Activated CD8-positive, alpha-beta memory T cell treated with anti-CD3 and anti-CD28 coated beads for 1 hour (primary cell): ENCODE measurements at regions not wholly inside any gene's neighbourhood (a gene's known extent, or its start where the extent isn't known, plus 50 kb on each side); places are given as distances from the start of the nearest gene placed in this dataset.
"Not testable (repeated sequence)": the region's sequence is repeated elsewhere in the genome, so short reads cannot be mapped to it uniquely, and the experiment has no call there.

ENCODE experiments used
- DNase-seq, 2 donors: peaks; one replicate each; pipeline ENCODE4 v3.0.0-alpha.2; 2020; ENCODE audit warnings: low read depth in 1 of 2; ENCODE audit errors: extremely low read depth in 1 of 2

DNA sequence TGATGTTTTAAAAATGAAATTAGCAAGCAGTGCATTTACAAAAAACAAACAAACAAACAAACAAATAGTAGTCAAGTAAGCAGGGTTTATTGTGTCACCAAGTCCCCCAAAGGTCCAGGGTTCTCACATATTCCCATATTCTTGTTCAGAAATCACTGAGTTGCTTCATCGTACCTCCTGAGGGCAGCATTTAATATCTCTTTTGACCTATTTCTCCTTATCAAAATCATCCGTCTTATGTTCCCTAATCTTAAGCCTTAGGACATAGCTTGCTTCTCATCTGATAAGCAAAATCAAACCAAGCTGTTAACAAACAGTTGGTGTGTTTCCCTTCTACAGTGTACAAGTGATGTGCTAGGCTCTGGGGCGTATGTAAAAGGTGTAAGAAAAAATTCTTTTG lies 109.5 kb upstream of the MAN2A1 start:
- no peak for DNase-seq

DNA sequence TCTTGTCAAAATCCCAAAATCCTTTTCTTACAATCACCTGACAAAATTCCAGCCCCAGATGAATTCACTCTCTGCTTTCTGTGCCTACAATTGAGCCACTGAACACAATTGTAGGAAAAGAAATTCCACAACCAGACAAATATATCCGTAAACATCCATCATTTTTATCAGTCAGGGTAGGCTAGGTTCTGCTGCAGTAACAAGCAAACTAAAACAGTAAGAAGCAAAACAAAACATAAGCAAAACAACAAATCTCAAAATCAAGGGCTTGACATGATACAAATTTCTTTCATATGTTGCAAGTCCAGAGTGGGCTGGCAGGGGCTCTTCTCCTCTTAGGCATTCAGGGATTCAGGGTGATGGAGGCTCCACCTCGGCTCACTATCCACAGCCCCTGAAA lies 114.2 kb upstream of the MAN2A1 start:
- DNase-seq, result no peak

DNA sequence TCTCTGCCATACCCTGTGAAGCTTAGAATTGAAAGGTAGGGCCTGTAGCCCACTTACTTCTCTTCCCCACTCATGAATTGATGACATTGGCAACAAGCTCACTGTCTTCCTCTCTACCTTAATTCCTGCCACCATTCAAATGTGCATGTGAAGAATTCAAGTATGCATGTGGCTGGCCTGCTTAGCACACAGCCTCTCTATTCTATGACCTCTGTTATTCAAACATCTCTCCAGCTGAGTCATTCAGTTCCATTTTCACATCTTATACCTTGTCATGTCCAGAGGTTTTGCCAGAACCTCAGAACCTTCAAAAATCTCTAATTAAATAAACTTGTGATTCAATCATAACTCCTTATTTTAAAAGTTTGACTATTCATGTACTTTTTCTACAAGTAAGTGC lies 114.7 kb upstream of the MAN2A1 start:
- DNase-seq, result no peak

DNA sequence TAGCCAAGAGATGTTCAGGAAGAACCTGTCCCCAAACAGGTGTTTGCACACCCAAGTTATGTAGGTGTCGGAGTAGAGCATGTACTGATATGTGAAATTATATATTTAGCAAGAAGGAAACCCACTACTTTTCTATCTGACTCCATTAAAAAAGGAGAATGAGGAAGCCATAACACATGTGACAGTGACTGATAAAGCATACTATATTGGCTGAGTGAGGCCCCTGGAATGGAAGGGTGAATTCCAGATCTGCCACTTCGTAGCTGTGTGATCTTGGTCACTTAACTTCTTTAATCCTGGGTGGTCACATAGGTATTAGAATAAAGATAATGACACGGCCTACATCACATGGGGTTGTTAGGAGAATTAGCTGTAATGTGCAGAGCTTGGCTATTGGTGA lies 116.0 kb upstream of the MAN2A1 start:
- DNase-seq, result no peak

DNA sequence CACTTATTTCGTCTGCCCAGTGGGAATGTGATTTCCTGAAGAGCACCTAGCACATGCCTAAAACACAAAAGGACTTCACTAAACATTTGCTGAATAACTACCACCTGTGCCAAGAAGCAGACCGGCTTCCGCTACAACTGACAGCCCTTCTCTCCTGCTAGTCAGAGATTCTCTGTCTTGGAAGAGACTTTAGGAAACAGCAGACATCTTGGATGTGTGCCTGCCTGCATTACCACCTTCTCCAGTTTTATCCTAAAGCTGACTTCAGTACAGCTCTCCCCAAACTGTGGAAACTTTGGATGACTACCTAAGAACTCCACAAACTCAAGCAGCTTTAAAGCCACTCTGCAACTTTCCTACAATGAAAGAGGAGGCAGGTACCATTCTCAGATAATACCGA lies 116.5 kb upstream of the MAN2A1 start:
- no peak for DNase-seq

DNA sequence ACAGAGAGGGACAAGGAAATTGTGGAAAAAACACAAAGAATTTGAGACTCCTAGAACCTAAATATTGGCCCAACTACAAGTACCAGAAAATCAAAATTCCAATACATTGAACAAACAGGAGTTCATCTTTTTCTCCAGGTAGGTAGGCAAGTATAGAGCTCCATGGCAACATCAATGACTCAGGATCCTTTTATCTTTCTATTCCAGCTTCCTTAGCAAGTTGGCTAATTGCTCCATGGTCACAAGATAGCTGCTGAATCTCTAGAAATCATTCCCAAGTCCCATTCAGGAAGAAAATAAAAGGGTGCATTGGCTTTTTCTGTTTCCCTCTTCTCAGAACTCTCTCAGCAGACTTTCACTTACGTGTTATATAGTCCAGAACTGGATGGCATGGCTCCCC lies 117.9 kb upstream of the MAN2A1 start:
- DNase-seq, result no peak

DNA sequence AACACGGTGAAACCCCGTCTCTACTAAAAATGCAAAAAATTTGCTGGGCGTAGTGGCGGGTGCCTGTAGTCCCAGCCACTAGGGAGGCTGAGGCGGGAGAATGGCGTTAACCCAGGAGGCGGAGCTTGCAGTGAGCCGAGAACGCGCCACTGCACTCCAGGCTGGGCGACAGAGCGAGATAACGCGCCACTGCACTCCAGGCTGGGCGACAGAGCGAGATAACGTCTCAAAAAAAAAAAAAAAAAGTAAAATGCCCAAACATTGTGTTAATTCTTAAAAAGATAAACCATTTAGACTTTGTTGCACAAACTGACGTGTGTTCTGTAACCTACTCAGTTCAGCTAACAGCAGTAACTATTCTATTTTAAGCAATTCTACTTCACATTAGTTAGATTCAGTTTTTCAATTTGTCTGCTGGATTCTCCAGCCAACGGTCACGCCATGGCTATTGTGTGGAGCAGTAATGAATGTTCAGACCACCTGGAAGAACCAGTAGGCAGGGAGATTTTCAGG lies 119.3 kb upstream of the MAN2A1 start:
- DNase-seq, result no peak

DNA sequence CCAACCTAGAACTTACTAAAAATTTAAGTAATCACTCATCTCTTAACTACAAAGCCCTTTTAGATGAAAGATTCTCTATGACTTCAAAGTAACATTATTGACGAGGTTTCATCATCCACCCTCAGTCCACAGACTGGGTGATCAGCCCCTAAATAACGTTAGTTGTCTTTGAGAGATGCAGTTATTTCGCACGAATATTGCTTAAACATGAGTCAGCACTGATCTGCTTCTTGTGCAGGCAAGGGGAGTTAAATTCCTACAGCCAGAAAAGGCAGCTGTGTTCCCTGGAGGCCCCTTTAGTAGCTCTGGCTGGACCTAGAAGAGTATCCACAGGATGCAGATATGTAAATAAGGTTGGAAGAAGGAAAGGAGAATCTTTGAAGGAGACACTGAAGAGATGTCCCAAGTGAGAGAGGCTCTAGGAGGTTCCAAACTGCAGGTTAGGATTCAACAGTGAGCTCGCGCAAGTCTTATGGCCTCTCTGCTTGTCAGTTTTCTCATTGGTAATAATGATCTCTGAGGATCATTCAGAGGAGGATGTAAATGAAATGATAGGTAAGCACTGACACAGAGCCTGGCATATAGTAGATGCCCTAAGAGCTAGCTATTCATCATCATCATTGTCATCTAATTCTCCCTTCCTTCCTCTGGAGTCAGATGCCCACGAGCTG lies 122.2 kb upstream of the MAN2A1 start:
- no peak for DNase-seq

DNA sequence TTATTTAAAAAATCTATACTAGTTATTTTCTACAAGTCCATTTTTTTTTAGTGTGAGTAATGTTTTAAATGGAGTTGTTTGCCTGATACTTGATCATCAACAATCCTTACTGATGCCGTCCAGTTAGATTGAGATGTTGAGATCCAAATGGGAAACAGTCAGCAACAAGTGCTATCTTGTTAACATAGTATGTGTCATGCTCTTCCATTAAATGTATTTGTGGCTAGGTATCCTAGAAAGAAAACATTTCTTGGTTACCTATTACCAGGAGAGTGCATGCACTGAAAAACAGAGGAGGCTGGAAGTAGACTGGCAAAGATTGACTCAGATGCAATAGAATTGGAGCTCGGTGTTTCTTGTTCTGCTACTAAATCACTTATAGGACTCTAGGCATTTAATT lies 123.4 kb upstream of the MAN2A1 start:
- DNase-seq, result no peak

DNA sequence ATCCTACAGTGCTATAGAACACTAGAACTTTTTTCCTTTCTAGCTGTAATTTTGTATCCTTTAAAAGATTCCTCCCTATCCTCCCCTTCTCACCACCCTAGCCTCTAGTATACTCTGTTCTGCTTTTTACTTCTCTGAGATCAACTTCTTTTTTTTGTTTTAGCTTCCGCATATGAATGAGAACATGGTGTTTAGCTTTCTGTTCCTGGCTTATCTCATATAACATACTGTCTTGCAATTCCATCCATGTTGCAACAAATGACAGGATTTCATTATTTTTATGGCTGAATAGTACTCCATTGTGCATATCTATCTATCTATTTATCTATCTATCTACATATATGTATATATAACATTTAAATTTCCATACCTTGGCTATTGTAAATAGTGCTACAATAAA lies 126.0 kb upstream of the MAN2A1 start:
- DNase-seq, result no peak

DNA sequence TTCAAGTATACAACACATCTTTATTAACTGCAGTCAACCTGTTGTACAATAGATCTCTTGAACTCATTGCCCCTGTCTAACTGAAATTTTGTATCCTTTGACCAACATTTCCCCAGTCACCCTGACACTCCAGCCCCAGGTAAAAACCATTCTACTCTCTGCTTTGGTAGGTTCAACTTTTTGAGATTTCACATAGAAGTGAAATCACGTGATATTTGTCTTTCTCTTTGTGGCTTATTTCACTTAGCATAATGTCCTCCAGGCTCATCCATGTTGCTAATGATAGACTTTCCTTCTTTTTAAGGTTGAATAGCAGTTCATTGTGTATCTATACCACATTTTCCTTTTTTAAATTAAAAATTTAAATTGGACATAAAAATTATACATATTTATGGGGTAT lies 126.5 kb upstream of the MAN2A1 start:
- DNase-seq, result no peak

DNA sequence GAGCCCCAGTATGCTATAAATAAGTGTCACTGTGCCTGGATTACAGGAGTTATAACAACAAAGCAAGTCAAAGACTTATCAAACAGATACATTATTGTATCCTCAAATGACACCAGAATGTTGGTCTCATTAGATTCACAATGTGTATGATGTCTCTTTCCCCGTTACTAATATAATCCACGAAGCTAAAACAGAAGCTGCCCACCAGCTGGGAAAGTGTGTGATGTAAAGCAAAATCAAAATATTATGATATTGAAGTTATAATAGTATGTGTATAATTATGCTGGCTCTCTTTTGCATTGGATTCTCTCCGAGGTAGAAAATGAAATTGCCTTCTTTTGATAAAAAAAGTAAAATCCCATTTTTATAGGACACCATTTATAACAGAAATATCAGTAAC lies 127.3 kb upstream of the MAN2A1 start:
- DNase-seq, result no peak

DNA sequence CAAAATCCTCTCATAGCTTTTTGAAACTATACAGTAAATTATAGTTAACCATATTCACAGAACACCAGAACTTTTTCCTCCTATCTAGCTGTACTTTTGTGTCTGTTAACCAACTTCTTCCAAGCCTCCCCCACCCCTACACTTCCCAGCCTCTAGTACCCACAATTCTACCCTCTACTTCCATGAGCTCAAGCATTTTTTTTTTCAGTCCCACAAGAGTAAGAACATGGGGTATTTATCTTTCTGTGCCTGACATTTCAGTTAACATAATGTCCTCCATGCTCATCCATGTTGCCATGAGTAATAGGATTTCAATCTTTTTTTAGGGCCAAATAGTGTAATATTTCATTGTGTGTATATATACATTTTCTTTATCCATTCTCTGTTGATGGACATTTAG lies 128.3 kb upstream of the MAN2A1 start:
- DNase-seq, result no peak

DNA sequence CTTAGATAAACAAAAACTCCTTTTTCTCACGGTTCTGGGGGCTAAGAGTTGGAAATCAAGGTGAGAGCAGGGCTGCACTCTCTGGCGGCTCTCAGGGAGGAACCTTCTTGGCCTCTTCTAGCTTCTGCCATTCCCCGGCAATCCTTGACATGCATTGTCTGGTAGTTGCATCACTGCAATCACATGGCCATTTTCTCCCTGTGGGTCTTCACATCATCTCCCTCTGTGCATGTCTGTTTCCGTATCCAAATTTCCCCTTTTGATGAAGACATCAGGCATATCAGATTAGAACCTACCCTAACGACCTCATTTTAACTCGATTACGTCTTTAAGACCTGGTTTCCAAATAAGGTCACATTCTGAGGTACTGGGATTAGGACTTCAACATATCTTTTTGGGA lies 129.2 kb upstream of the MAN2A1 start:
- no peak for DNase-seq

DNA sequence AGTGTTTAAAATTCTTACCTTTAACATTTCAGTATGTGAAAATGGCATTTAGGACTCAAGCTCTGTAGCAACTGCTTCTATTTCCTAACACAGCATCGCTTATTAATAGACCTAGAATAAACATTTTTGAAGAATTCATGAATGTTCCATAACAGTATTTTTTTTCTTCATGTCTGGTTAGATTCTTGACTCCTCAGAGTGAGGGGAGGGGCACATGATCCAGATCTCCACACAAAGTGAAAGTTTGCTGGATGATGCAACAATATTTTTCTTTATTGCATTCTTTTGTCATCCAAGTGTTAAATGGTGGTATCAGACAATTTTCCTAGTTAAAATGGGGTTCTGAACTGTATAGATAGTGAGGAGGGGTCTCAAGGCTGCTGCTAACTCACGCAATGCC lies 130.8 kb upstream of the MAN2A1 start:
- DNase-seq, result no peak

DNA sequence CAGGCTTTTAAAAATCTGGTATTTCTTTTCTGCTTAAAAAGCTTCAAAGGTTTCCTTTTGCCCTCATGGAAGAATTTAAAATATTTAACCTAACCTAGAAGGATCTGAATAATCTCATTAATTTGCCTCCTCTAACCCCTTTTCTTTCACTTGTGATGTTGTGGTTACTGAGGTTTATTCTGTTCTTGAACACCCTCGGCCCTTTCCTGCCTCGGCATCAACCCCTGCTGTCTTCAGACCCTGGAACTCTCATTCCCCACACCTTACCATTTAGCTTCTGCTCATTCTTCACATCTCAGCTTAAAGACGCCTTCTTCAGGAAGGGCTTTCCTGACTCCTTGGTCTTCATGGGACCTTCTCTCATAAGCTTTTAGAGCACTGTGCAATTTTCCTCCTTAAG lies 131.4 kb upstream of the MAN2A1 start:
- no peak for DNase-seq

DNA sequence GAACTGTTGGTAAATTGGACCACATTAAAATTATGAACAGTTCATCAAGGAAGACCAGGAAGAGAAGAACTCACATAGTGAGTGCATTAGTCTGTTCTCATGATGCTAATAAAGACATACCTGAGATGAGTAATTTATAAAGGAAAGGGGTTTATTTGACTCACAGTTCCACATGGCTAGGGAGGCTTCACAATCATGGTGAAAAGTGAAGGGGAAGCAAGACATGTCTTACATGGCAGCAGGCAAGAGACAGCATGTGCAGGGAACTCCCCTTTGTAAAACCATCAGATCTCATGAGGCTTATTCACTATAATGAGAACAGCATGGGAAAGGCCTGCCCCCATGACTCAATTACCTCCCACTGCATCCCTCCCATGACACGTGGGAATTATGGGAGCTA lies 135.9 kb upstream of the MAN2A1 start:
- DNase-seq, result no peak

DNA sequence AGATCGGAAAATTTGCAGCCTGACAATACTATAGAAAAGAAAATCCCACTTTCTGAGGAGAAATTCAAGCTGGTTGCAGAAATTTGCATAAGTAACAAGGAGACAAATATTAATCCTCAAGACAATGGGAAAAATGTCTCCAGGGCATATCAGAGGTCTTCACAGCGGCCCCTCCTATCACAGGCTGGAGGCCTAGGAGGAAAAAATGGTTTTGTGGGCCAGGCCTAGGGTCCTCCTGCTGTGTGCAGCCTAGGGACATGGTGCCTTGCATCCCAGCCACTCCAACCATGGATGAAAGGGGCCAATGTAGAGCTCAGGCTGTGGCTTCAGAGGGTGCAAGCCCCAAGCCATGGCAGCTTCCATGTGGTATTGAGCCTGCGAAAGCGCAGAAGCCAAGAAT lies 138.5 kb upstream of the MAN2A1 start:
- not testable (repeated sequence) for DNase-seq

DNA sequence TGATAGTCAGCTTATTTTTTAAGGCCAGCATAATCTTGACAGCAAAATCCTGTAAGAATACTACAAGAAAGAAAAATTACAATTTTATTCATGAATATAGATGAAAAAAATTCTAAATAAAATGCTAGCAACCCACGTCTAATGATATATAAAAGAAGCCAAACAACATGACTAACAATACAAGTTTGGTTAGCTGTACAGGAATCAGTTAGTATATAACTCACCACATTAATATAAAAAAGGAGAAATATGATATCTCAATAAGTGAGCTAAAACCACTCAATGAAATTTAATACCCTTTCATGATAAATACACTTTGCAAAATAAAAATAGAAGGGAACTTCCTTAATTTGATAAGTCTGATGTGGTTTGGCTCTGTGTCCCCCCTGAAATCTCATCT lies 139.7 kb upstream of the MAN2A1 start:
- no peak for DNase-seq

DNA sequence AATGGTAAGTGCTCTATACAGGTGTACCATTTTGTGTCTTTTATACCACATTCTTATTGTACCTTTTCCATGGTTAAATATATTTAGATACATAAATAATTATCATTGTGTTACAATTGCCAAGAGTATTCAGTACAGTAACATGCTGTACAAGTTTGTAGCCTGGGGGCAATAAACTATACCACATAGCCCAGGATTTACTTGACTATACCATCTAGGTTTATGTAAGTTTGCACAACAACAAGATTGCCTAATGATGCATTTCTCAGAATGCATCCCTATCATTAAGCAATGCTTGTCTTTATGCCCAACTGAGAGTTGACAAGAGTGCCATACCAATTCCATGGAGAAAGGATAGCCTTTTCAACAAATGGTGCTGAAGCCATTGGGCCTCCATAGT lies 136.7 kb upstream of the PJA2 start:
- DNase-seq, result no peak

DNA sequence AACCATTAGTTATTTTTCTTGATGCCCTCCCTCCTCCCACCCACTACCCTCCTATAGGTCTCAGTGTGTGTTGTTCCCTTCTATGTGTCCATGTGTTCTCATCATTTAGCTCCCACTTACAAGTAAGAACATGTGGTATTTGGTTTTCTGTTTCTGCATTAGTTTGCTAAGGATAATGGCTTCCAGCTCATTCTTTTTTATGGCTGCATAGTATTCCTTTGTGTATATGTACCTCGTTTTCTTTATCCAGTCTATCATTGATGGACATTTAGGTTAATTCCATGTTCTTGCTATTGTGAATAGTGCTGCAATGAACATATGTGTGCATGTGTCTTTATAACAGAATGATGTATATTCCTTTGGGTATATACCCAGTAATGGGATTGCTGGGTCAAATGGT lies 135.1 kb upstream of the PJA2 start:
- not testable (repeated sequence) for DNase-seq

DNA sequence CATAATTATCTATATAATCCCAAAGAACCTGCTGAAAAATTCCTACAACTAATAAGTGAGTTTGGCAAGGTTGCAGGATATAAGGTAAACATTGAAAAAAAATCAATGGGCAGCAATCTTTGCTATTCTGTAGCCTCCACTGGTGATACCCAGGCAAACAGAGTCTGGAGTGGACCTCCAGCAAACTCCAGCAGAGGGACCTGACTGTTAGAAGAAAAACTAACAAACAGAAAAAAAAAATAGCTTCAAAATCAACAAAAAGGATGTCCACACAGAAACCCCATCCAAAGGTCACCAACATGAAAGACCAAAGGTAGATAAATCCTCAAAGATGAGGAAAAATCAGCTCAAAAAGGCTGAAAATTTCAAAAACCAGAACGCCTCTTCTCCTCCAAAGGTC lies 128.9 kb upstream of the PJA2 start:
- not testable (repeated sequence) for DNase-seq

DNA sequence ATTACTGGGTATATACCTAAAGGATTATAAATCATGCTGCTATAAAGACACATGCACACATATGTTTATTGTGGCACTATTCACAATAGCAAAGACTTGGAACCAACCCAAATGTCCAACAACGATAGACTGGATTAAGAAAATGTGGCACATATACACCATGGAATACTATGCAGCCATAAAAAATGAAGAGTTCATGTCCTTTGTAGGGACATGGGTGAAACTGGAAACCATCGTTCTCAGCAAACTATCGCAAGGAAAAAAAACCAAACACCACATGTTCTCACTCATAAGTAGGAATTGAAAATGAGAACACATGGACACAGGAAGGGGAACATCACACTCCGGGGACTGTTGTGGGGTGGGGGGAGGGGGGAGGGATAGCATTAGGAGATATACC lies 125.3 kb upstream of the PJA2 start:
- DNase-seq, result not testable (repeated sequence)
